Lower leg skin (tissue), 4 donors: ENCODE measurements at regions not wholly inside any gene's neighbourhood (a gene's known extent, or its start where the extent isn't known, plus 50 kb on each side); places are given as distances from the start of the nearest gene placed in this dataset.

Experiments
- DNase-seq, 2 donors: peaks; one replicate each; pipeline ENCODE4 v3.0.0-alpha.2; 2019; ENCODE audit warnings: low spot score in 2 of 2
- H3K4me3 ChIP-seq: fragments of 200-600 bp; sonication (generic); 2 replicates; pipeline ENCODE4 v1.5.1; 2017; ENCODE audit warnings: mild to moderate bottlenecking, low read depth; ENCODE audit not compliant: poor library complexity, severe bottlenecking
- POLR2A ChIP-seq, 2 donors: fragments of 450-650 bp; IDR thresholded peaks; one replicate each; pipeline ENCODE4 v1.6.1; 2016 to 2017; ENCODE audit warnings: antibody characterized with exemption in 2 of 2, mild to moderate bottlenecking in 1 of 2, moderate library complexity in 1 of 2
- WGBS, 2 donors: methylation state at CpG; one replicate each; pipeline ENCODE4 v1.1.5; 2018; 5-methylcytosine and 5-hydroxymethylcytosine counted together
- intact Hi-C: fragments of 100-400 bp; cut with DNase I; formaldehyde crosslinking; loops from one replicate; pipeline ENCODE4 v1.15.0; 2023; ENCODE audit warnings: low total_unique reads
- TF ChIP-seq, protein P1 (sequence below), 3 donors: fragments of 450-650 bp; IDR thresholded peaks; one replicate each; pipeline ENCODE4 v1.5.1; 2016; ENCODE audit warnings: antibody characterized with exemption in 3 of 3, mild to moderate bottlenecking in 3 of 3, moderate library complexity in 2 of 3

DNA sequence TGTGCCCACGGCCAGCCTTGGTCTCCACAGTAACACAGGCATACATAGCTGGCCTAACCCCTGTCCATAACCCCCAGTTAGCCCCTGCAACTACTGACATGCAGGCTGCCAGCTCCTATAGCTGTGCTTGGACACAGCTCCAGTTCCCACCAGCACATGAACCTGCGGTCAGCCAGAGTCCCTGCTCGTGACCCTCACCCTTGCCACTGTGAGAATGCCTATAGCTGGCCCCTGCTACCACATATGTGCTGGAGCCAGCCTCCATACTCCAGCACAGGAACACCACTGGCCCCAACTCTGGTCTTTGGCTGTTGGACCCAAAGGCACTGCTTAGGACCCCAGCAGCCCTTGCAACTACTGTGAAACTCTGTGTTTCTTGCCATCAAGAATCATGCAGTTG, 930.9 kb downstream of the ADGRL3 start:
- TF ChIP-seq, protein P1, sequence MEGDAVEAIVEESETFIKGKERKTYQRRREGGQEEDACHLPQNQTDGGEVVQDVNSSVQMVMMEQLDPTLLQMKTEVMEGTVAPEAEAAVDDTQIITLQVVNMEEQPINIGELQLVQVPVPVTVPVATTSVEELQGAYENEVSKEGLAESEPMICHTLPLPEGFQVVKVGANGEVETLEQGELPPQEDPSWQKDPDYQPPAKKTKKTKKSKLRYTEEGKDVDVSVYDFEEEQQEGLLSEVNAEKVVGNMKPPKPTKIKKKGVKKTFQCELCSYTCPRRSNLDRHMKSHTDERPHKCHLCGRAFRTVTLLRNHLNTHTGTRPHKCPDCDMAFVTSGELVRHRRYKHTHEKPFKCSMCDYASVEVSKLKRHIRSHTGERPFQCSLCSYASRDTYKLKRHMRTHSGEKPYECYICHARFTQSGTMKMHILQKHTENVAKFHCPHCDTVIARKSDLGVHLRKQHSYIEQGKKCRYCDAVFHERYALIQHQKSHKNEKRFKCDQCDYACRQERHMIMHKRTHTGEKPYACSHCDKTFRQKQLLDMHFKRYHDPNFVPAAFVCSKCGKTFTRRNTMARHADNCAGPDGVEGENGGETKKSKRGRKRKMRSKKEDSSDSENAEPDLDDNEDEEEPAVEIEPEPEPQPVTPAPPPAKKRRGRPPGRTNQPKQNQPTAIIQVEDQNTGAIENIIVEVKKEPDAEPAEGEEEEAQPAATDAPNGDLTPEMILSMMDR (IDR thresholded peaks at IDR 0.05) = no peak
- no peak for TF ChIP-seq POLR2A (IDR thresholded peaks at IDR 0.05)
- intact Hi-C loops = no loop called here
- peak in 1 of 2 donors; percentile 64 for DNase-seq
- H3K4me3 ChIP-seq = no peak overlapping the region
- 83 to 85% methylated on average over 2 to 3 of the region's 3 CpGs for WGBS, 2 donors

GRCh38 chr4:62130637-62131036, 930.5 kb downstream of the ADGRL3 start:
- H3K4me3 ChIP-seq = no peak overlapping the region
- DNase-seq = peak in 1 of 2 donors; percentile 72
- intact Hi-C loops = no loop called here
- TF ChIP-seq, protein P1 (IDR thresholded peaks at IDR 0.05) = no peak
- TF ChIP-seq POLR2A (IDR thresholded peaks at IDR 0.05) = no peak

GRCh38 chr4:62130230-62130629, 930.1 kb downstream of the ADGRL3 start:
- WGBS, 2 donors = 88 to 89% methylated on average over 2 of the region's 2 CpGs
- no peak for DNase-seq
- TF ChIP-seq, protein P1 (IDR thresholded peaks at IDR 0.05) = no peak
- no peak for TF ChIP-seq POLR2A (IDR thresholded peaks at IDR 0.05)
- intact Hi-C loops = no loop called here
- H3K4me3 ChIP-seq = no peak overlapping the region
